ENCODE measurements at regions not wholly inside any gene's neighbourhood (a gene's known extent, or its start where the extent isn't known, plus 50 kb on each side); places are given as distances from the start of the nearest gene placed in this dataset.

GRCh38 chr4:31349907-31350306 lies 629.7 kb downstream of the PCDH7 start:
- H3K4ac ChIP-seq (ENCODE audit: low read depth, low read length) = no peak overlapping the region
- no peaks in the 10 kb centered on the region for H3K4me1 ChIP-seq (ENCODE audit: insufficient read depth, low read length)
- H3K23me2 ChIP-seq (ENCODE audit: insufficient read length, low read depth, low read length, poor library complexity, severe bottlenecking) = no peaks in the 10 kb centered on the region
- H2AFZ ChIP-seq (ENCODE audit: low read length) = no peak overlapping the region
- Mint-ChIP-seq H3K9me3 (no peaks in the 10 kb centered on the region), H3K27ac (peak overlapping the region in 2 of 3 experiments; percentile 2 to 58; a peak in 2 of 7 replicates), H3K36me3 (ENCODE audit: insufficient read depth in 1 of 3, low read depth in 3 of 3) (no peaks in the 10 kb centered on the region), H3K27me3 (ENCODE audit: low read depth) (no peaks in the 10 kb centered on the region), H3K4me3 (no peak overlapping the region), H3K4me1 (peaks cover 4 to 6% of the 10 kb centered on the region in 2 experiments)
- H3K27ac ChIP-seq (ENCODE audit: insufficient read length, low read depth, low read length) = no peak overlapping the region
- no peak overlapping the region for H2BK15ac ChIP-seq (ENCODE audit: low read depth, low read length)
- H3K9ac ChIP-seq (ENCODE audit: extremely low read depth, insufficient read length, low read length) = no peak overlapping the region
- no peaks in the 10 kb centered on the region for H4K20me1 ChIP-seq (ENCODE audit: control insufficient read depth, insufficient read depth, insufficient read length)
- WGBS (ENCODE audit: extremely low coverage, insufficient read length, low lambda C conversion rate) = no CpG with 5 or more reads among the region's 1 CpG
- H2BK12ac ChIP-seq (ENCODE audit: insufficient read length, low read depth, low read length) = no peak overlapping the region
- no peaks in the 10 kb centered on the region for H3K9me3 ChIP-seq (ENCODE audit: control insufficient read depth, low read depth, low read length)
- H3K79me2 ChIP-seq (ENCODE audit: insufficient read depth, low read length) = no peaks in the 10 kb centered on the region
- no peak overlapping the region for H4K5ac ChIP-seq (ENCODE audit: insufficient read length, low read depth, low read length)
- no peak overlapping the region for H2AK5ac ChIP-seq (ENCODE audit: insufficient read length, low read length)
- H4K8ac ChIP-seq (replicated peaks; ENCODE audit: insufficient read length, low read depth, low read length) = no peak overlapping the region
- no peak overlapping the region for H3K18ac ChIP-seq (ENCODE audit: insufficient read length, low read depth, low read length)
- no peak overlapping the region for H2BK5ac ChIP-seq (ENCODE audit: insufficient read length, low read length)
- H3T11ph ChIP-seq (ENCODE audit: low read length) = no peak overlapping the region
- H3K14ac ChIP-seq (ENCODE audit: insufficient read depth, low read length) = no peak overlapping the region
- no peak overlapping the region for H3K4me2 ChIP-seq (ENCODE audit: insufficient read depth, insufficient read length, low read length)
- no peak overlapping the region for H2BK120ac ChIP-seq (ENCODE audit: low read depth, low read length, poor library complexity, severe bottlenecking)
- H3K56ac ChIP-seq (ENCODE audit: insufficient read length, low read depth, low read length) = no peak overlapping the region
- no peak for DNase-seq
- no peaks in the 10 kb centered on the region for H3K79me1 ChIP-seq (ENCODE audit: insufficient read depth, low read depth, low read length, poor library complexity, severe bottlenecking)
- no peak overlapping the region for H4K91ac ChIP-seq (ENCODE audit: insufficient read length, low read depth, low read length)
- H3K27me3 ChIP-seq (ENCODE audit: insufficient read depth, low read length) = no peaks in the 10 kb centered on the region
- no peak overlapping the region for H3K23ac ChIP-seq (ENCODE audit: insufficient read length, low read depth, low read length)
- no peak for TF ChIP-seq CTCF (conservative IDR thresholded peaks at IDR 0.05)
- no peak overlapping the region for H2BK20ac ChIP-seq (ENCODE audit: low read depth, low read length, poor library complexity, severe bottlenecking)

Data from H9 (cell line).